Kidney (tissue), 13 donors: ENCODE measurements at regions not wholly inside any gene's neighbourhood (a gene's known extent, or its start where the extent isn't known, plus 50 kb on each side); places are given as distances from the start of the nearest gene placed in this dataset.

Source experiments
- DNase-seq, 5 donors: peaks; one replicate each; pipeline ENCODE4 v3.0.0-alpha.2; 2013 to 2020
- FAIRE-seq: peaks from 2 replicates; lab custom pipeline; 2012; peaks lifted over from hg19 to GRCh38; lab: Jason Lieb, UNC
- H3K27ac ChIP-seq, 2 donors: one replicate each; pipeline ENCODE4 v1.7.0; 2013; ENCODE audit warnings: low read depth in 2 of 2, low read length in 2 of 2, inconsistent platforms in 1 of 2
- H3K27me3 ChIP-seq: one replicate; pipeline ENCODE4 v1.7.1; 2013; ENCODE audit warnings: low read length, inconsistent platforms; ENCODE audit not compliant: control insufficient read depth, insufficient read depth
- H3K36me3 ChIP-seq, 3 donors: one replicate each; pipeline versions ENCODE4 v1.7.0 to v1.7.1; 2013; ENCODE audit warnings: low read length in 3 of 3, control low read depth in 1 of 3, inconsistent platforms in 1 of 3; ENCODE audit not compliant: insufficient read depth in 3 of 3, control insufficient read depth in 2 of 3
- H3K4me1 ChIP-seq, 3 donors: one replicate each; pipeline versions ENCODE4 v1.7.0 to v1.7.1; 2013; ENCODE audit warnings: low read length in 3 of 3, inconsistent platforms in 1 of 3, low read depth in 1 of 3; ENCODE audit not compliant: control insufficient read depth in 2 of 3, insufficient read depth in 2 of 3
- H3K4me3 ChIP-seq, 3 donors: one replicate each; pipeline versions ENCODE4 v1.7.0 to v1.8.1; 2013; ENCODE audit warnings: low read length in 3 of 3, control low read depth in 1 of 3, inconsistent platforms in 1 of 3
- H3K9ac ChIP-seq, 3 donors: one replicate each; pipeline versions ENCODE4 v1.7.0 to v1.7.1; 2013; ENCODE audit warnings: low read length in 3 of 3, control low read depth in 1 of 3, inconsistent platforms in 1 of 3
- H3K9me3 ChIP-seq, 3 donors: one replicate each; pipeline versions ENCODE4 v1.7.0 to v1.7.1; 2013; ENCODE audit warnings: low read length in 3 of 3, control low read depth in 1 of 3, inconsistent platforms in 1 of 3; ENCODE audit not compliant: control insufficient read depth in 2 of 3, insufficient read depth in 1 of 3
- CTCF ChIP-seq: IDR thresholded peaks from 3 replicates; pipeline ENCODE4 v1.5.1; 2012; ENCODE audit warnings: mild to moderate bottlenecking, moderate library complexity, borderline replicate concordance; ENCODE audit not compliant: insufficient read depth; ENCODE audit errors: extremely low read depth
- intact Hi-C: fragments of 100-400 bp; cut with DNase I; formaldehyde crosslinking; loops from one replicate; pipeline ENCODE4 v1.11.1; 2022
- donor health status: control.
- donor health status: control.
- donor health status: control.
- donor health status: control.
- donor health status: control.
- donor health status: DM: yes; HTN: yes; CAD: no.
- donor health status: Normal renal cell carcinoma (clear cell type).

DNA sequence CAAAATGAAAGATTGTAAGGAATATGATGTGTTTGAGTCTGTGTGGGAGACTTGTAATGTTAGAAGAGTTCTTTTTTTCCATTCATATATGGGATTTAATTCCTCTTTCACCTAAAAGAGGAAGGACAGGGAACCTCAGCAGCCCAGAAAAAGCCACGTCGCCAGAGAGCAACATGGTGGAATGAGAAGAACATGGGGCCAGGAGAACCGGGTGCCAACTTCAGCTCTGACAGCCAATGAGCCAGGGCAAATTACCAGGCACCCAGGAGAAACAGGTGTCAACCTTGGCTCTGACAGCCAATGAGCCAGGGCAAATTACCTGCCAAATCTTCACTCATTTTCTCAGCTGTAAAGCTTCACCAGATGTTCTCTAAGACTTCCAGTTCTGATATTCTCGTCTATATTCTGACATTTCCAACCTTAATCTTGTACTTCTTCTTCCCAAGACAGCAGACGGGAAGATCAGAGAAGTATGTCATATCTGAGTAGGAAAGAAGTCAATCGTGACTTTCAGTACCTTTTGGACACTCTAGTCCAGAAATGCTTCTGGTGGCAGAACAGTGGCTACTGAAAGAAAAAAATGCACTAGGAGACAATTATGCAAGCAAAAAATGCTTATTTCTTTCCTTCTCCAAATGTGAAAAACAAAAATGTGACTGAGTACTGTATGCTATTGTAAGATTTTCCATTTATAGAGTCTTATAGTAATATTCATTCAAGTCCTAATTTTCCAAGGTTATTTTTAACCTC is 79.2 kb upstream of the COL5A2 start:
- intact Hi-C loops: no loop called here
- H3K27ac ChIP-seq: no peak overlapping the region
- TF ChIP-seq CTCF: no peak
- H3K4me1 ChIP-seq: no peaks in the 10 kb centered on the region
- FAIRE-seq (no peak), DNase-seq (no peak)
- no peaks in the 10 kb centered on the region for H3K27me3 ChIP-seq
- H3K9me3 ChIP-seq: no peaks in the 10 kb centered on the region
- H3K9ac ChIP-seq: no peak overlapping the region
- no peaks in the 10 kb centered on the region for H3K36me3 ChIP-seq
- H3K4me3 ChIP-seq: no peak overlapping the region

- H3K36me3 ChIP-seq: no peaks in the 10 kb centered on the region
- no peaks in the 10 kb centered on the region for H3K27me3 ChIP-seq
- TF ChIP-seq CTCF: no peak
- no peaks in the 10 kb centered on the region for H3K4me1 ChIP-seq
- no peak for DNase-seq
- no peak for FAIRE-seq
- no peak overlapping the region for H3K27ac ChIP-seq
- H3K4me3 ChIP-seq: no peak overlapping the region
- H3K9me3 ChIP-seq: no peaks in the 10 kb centered on the region
- intact Hi-C loops: no loop called here
- H3K9ac ChIP-seq: no peak overlapping the region
Observed at GRCh38 chr2:189260361-189260814, 80.8 kb upstream of the COL5A2 start.

DNA sequence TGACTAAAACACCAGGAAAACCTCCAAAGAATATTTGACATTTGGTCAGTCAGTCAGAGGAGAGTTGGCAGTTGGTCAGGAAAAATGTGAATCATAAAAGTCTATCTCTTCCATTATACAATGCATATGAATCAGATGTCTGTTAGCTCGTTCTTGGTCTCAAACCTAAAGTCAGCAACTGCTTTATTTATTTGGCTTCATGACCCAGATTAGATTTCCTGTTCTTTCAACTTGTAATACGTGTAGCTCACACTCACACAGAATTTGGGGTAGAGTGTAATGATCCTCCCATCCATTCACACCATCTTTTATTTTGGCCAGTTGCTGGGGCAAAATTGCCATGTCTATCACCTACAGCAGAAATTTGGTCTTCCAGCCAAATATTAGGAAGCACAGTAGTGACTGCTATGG is 81.9 kb upstream of the COL5A2 start:
- Histone ChIP-seq H3K9me3 (no peaks in the 10 kb centered on the region), H3K27ac (no peak overlapping the region), H3K4me3 (no peak overlapping the region), H3K4me1 (no peaks in the 10 kb centered on the region), H3K9ac (no peak overlapping the region), H3K36me3 (no peaks in the 10 kb centered on the region), H3K27me3 (no peaks in the 10 kb centered on the region)
- intact Hi-C loops: no loop called here
- DNase-seq (peak in 1 of 5 donors; percentile 10), FAIRE-seq (no peak)
- no peak for TF ChIP-seq CTCF

- no peak overlapping the region for H3K4me3 ChIP-seq
- H3K4me1 ChIP-seq: no peaks in the 10 kb centered on the region
- H3K36me3 ChIP-seq: no peaks in the 10 kb centered on the region
- TF ChIP-seq CTCF: no peak
- no peaks in the 10 kb centered on the region for H3K9me3 ChIP-seq
- H3K27me3 ChIP-seq: no peaks in the 10 kb centered on the region
- no peak overlapping the region for H3K9ac ChIP-seq
- intact Hi-C loops: no loop called here
- FAIRE-seq: no peak
- no peak for DNase-seq
- H3K27ac ChIP-seq: no peak overlapping the region
Observed at GRCh38 chr2:189261916-189262315, 82.4 kb upstream of the COL5A2 start.
